ENCODE measurements at regions not wholly inside any gene's neighbourhood (a gene's known extent, or its start where the extent isn't known, plus 50 kb on each side); places are given as distances from the start of the nearest gene placed in this dataset.

DNA sequence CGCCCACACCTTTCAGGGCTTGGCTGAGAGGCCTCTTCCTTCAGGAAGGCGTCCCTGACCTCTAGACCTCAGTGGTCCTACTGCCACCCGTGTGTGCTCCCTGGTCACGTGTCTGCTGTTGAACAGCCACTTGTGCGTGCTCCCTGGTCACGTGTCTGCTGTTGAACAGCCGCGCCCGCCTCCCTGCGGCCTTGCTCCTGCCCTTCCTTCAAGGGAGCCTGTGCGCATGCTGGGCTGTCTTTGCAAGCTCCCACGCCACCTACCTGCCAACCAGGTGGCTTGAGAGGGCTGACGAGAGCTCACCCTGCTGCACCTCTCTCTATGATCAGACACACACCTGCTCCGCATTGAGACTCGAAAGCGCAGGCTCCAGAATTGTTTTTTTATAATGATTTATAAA is 179.3 kb downstream of the BMP7 start:
- TF ChIP-seq, protein P1, sequence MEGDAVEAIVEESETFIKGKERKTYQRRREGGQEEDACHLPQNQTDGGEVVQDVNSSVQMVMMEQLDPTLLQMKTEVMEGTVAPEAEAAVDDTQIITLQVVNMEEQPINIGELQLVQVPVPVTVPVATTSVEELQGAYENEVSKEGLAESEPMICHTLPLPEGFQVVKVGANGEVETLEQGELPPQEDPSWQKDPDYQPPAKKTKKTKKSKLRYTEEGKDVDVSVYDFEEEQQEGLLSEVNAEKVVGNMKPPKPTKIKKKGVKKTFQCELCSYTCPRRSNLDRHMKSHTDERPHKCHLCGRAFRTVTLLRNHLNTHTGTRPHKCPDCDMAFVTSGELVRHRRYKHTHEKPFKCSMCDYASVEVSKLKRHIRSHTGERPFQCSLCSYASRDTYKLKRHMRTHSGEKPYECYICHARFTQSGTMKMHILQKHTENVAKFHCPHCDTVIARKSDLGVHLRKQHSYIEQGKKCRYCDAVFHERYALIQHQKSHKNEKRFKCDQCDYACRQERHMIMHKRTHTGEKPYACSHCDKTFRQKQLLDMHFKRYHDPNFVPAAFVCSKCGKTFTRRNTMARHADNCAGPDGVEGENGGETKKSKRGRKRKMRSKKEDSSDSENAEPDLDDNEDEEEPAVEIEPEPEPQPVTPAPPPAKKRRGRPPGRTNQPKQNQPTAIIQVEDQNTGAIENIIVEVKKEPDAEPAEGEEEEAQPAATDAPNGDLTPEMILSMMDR (IDR thresholded peaks at IDR 0.05) = no peak
- TF ChIP-seq POLR2A (IDR thresholded peaks at IDR 0.05) = no peak
- no peak for TF ChIP-seq POLR2AphosphoS5 (IDR thresholded peaks at IDR 0.05)
